Esophagus muscularis mucosa (tissue), 3 donors: ENCODE measurements at regions not wholly inside any gene's neighbourhood (a gene's known extent, or its start where the extent isn't known, plus 50 kb on each side); places are given as distances from the start of the nearest gene placed in this dataset.

ENCODE experiments used
- POLR2A ChIP-seq: fragments of 450-650 bp; IDR thresholded peaks from one replicate; pipeline ENCODE4 v1.6.1; 2017; ENCODE audit warnings: antibody characterized with exemption, moderate library complexity, mild to moderate bottlenecking, low read depth
- POLR2AphosphoS5 ChIP-seq, 2 donors: sonication (generic); formaldehyde crosslinking; IDR thresholded peaks; one replicate each; pipeline ENCODE4 v1.6.1; 2017; ENCODE audit warnings: antibody characterized with exemption in 2 of 2
- TF ChIP-seq, protein P1 (sequence below), 3 experiments: fragments of 200-600 bp in 2 of 3; fragments of 450-650 bp in 1 of 3; sonication (generic) in 2 of 3; IDR thresholded peaks; one replicate each; pipeline ENCODE4 v1.5.1; 2017 to 2019; ENCODE audit warnings: antibody characterized with exemption in 3 of 3, mild to moderate bottlenecking in 2 of 3, moderate library complexity in 1 of 3

DNA sequence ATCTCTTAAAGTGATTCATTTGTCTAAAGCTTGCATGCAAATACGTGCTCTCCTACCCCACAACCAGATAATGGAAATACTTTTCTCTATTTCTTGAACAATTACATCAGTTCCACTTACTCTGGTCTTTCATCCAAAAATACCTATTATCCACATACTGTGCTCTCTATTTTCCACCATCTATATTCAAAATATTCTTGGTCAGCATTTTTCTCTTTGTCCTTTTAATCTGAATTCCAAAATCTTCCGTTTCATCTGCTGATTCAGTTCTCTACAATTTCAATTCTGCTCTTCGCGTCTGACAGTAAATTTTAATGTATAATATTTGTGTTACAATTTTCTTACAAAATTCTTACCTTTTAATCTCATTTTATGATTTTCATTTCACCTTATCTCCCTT is 110.3 kb downstream of the ZNF648 start:
- TF ChIP-seq, protein P1, sequence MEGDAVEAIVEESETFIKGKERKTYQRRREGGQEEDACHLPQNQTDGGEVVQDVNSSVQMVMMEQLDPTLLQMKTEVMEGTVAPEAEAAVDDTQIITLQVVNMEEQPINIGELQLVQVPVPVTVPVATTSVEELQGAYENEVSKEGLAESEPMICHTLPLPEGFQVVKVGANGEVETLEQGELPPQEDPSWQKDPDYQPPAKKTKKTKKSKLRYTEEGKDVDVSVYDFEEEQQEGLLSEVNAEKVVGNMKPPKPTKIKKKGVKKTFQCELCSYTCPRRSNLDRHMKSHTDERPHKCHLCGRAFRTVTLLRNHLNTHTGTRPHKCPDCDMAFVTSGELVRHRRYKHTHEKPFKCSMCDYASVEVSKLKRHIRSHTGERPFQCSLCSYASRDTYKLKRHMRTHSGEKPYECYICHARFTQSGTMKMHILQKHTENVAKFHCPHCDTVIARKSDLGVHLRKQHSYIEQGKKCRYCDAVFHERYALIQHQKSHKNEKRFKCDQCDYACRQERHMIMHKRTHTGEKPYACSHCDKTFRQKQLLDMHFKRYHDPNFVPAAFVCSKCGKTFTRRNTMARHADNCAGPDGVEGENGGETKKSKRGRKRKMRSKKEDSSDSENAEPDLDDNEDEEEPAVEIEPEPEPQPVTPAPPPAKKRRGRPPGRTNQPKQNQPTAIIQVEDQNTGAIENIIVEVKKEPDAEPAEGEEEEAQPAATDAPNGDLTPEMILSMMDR (IDR thresholded peaks at IDR 0.05) = no peak
- TF ChIP-seq POLR2AphosphoS5 (IDR thresholded peaks at IDR 0.05) (no peak), POLR2A (no peak)
